ENCODE measurements at regions not wholly inside any gene's neighbourhood (a gene's known extent, or its start where the extent isn't known, plus 50 kb on each side); places are given as distances from the start of the nearest gene placed in this dataset.

DNA sequence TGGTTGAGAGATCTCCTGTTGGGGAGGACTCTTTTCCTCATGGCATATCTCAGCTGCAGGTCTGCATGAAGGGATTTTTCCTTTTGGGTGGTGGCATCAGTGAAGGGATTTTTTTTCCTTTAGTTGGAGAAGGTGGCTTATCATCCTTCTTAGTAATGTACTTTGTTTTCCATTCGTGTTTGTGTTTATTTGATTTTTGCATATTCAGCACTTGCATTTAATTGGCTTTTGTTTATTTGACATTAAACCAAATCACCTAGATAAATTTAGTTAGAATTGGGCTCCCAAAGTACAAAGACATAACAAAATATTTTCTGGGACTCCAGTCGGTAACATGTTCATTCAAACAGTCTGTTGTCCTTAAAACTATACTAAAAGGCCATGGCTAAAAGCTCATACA lies 56.2 kb upstream of the MANEA start:
- BruUV-seq (replicated peaks), result no TSS peak
- CTCF ChIA-PET, result no interaction called here

More for the DNA sequence above, 56.2 kb upstream of the MANEA start:
- Histone ChIP-seq H3K27ac (ENCODE audit: insufficient read depth, low read depth, low read length) (no peak overlapping the region), H3K9ac (replicated peaks; ENCODE audit: extremely low read depth, insufficient read depth, low read length) (no peak overlapping the region), H3K9me1 (replicated peaks; ENCODE audit: control insufficient read depth, extremely low read depth, insufficient read depth, low read length) (no peaks in the 10 kb centered on the region), H2AFZ (ENCODE audit: low read depth, low read length) (no peak overlapping the region), H3K4me3 (replicated peaks in 1 of 3; ENCODE audit: insufficient read depth in 1 of 3, low read depth in 1 of 3, low read length in 3 of 3) (no peak overlapping the region), H3K79me2 (ENCODE audit: control insufficient read depth, insufficient read depth, low read length) (no peaks in the 10 kb centered on the region), H3K36me3 (ENCODE audit: control insufficient read depth in 2 of 2, extremely low read depth in 1 of 2, insufficient read depth in 2 of 2, low read length in 2 of 2) (no peaks in the 10 kb centered on the region), H3K9me3 (replicated peaks; ENCODE audit: control insufficient read depth, insufficient read depth, low read length) (no peaks in the 10 kb centered on the region), H3K4me1 (ENCODE audit: control insufficient read depth, extremely low read depth, insufficient read depth, low read length) (no peaks in the 10 kb centered on the region), H3K4me2 (ENCODE audit: insufficient read depth, low read length) (no peak overlapping the region), H4K20me1 (replicated peaks; ENCODE audit: control insufficient read depth, extremely low read depth, insufficient read depth, low read length) (no peaks in the 10 kb centered on the region), H3K27me3 (ENCODE audit: control insufficient read depth in 2 of 2, insufficient read depth in 2 of 2, low read length in 2 of 2) (no peaks in the 10 kb centered on the region)
- no peak for TF ChIP-seq MYC (IDR thresholded peaks at IDR 0.05; ENCODE audit: low read depth, low read length)
- no peak for TF ChIP-seq EZH2 (IDR thresholded peaks at IDR 0.05; ENCODE audit: borderline replicate concordance, low read depth, low read length, severe bottlenecking)
- TF ChIP-seq JUN (IDR thresholded peaks at IDR 0.05; ENCODE audit: borderline replicate concordance, insufficient read depth, insufficient read length, low read depth), result no peak
- no peak for TF ChIP-seq POLR2A (IDR thresholded peaks at IDR 0.05; ENCODE audit: low read depth, low read length)
- no peak for TF ChIP-seq POLR2AphosphoS5 (IDR thresholded peaks at IDR 0.05; ENCODE audit: insufficient read depth, low read depth, low read length)
- no peak for TF ChIP-seq GATA2 (IDR thresholded peaks at IDR 0.05; ENCODE audit: insufficient read depth, insufficient read length, low read depth, low read length)
- TF ChIP-seq, protein P1, sequence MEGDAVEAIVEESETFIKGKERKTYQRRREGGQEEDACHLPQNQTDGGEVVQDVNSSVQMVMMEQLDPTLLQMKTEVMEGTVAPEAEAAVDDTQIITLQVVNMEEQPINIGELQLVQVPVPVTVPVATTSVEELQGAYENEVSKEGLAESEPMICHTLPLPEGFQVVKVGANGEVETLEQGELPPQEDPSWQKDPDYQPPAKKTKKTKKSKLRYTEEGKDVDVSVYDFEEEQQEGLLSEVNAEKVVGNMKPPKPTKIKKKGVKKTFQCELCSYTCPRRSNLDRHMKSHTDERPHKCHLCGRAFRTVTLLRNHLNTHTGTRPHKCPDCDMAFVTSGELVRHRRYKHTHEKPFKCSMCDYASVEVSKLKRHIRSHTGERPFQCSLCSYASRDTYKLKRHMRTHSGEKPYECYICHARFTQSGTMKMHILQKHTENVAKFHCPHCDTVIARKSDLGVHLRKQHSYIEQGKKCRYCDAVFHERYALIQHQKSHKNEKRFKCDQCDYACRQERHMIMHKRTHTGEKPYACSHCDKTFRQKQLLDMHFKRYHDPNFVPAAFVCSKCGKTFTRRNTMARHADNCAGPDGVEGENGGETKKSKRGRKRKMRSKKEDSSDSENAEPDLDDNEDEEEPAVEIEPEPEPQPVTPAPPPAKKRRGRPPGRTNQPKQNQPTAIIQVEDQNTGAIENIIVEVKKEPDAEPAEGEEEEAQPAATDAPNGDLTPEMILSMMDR (IDR thresholded peaks at IDR 0.05; ENCODE audit: extremely low read depth in 1 of 2, insufficient read depth in 1 of 2, low read depth in 1 of 2, low read length in 2 of 2), result no peak
- no peak for FAIRE-seq
- intact Hi-C loops (cut with micrococcal nuclease), result no loop called here
- no peak for DNase-seq (ENCODE audit: low read depth, low spot score)
- POLR2A ChIA-PET, result no interaction called here
- dilution Hi-C loops (cut with MboI; ENCODE audit: extremely low pct_ligation_motif_present, low sequenced_read_pairs), result no loop called here

Data from endothelial cell of umbilical vein (primary cell).